GM19468 (cell line): ENCODE measurements at regions not wholly inside any gene's neighbourhood (a gene's known extent, or its start where the extent isn't known, plus 50 kb on each side); places are given as distances from the start of the nearest gene placed in this dataset.
"Not testable (repeated sequence)": the region's sequence is repeated elsewhere in the genome, so short reads cannot be mapped to it uniquely, and the experiment has no call there.

ENCODE experiments used
- ATAC-seq: cut with Tn5 transposase; IDR thresholded peaks from one replicate; pipeline ENCODE4 v1.9.1; 2021; ENCODE audit warnings: mild to moderate bottlenecking, moderate library complexity, moderate number of reproducible peaks; ENCODE audit not compliant: unreplicated experiment; ENCODE audit errors: extremely low read depth

- not testable (repeated sequence) for ATAC-seq
These were observed 65.5 kb upstream of the VLDLR start for GRCh38 chr9:2555899-2556600.

DNA sequence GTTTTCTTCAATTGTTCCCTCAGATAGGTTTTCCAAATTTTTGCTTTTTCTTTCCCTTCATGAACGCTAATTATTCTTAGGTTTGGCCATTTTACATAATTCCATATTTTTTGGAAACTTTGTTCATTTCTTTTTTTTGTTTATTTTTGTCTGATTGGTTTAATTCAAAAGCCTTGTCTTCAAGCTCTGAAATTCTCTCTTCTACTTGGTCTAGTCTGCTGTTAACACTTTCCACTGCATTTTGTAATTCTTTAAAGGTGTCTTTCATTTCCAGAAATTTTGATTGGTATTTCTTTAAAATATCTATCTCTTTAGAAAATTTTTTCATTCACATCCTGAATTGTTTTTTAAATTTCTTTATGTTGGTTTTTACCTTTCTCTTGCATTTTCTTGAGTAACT is 63.9 kb upstream of the VLDLR start:
- ATAC-seq, result no peak

DNA sequence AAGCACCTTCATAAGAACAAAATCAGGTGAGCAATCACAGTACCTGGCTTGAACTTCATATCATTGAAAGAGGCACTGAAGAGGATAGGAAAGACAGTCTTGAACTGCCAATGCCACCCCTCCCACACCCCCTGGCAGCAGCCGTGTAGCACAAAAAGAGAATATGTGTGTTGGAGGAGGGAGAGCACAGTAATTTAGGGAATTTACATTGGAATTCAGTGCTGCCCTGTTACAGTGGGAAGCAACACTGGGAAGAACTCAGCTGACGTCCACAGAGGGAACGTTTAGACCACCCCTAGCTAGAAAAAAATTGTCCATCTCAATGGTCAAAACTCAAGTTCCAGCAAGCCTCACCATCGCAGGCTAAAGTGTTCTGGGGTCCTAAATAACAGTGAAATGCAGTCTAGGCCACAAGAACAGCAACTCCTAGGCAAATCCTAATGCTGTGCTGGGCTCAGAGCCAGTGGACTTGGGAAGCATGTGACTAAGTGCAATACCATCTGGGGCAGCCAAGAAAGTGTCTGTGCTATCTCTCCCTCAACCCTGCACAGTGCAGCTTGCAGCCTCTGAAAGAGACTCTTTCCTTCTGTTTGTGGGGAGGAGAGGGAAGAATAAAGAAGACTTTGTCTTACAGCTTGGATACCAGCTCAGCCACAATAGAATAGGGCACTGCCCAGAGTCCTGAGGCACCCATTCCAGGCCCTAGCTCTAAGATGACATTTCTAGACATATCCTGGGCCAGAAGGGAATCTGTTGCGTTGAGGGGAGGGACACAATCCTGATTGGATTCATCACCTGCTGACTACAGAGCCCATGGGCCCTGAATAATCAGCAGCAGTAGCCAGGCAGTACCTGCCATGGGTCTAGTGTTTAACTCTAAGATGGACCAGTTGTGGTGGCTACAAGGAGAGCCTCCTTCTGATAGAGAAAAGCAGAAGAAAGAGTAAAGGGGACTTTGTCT is 62.1 kb upstream of the VLDLR start:
- ATAC-seq, result no peak

DNA sequence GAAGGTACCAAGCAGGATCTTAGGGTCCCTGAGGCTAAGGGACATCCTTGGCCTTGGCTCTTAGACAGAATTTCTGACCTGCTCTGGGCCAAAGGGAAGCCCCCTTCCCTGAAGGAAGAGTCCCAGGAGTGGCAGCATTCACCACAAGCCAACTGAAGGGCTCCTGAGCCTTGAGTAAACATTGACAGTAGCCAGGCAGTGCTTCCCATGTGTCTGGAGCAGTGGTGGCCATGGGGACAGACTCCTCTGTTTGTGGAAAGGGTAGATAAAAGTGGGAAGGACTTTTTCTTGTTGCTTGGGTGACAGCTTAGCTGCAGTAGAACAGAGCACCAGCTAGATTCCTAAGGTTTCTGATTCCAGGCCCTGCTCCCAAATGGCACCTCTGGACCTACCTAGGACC is 61.4 kb upstream of the VLDLR start:
- ATAC-seq, result no peak

GRCh38 chr9:2565676-2566340 is 55.8 kb upstream of the VLDLR start:
- ATAC-seq, result no peak

DNA sequence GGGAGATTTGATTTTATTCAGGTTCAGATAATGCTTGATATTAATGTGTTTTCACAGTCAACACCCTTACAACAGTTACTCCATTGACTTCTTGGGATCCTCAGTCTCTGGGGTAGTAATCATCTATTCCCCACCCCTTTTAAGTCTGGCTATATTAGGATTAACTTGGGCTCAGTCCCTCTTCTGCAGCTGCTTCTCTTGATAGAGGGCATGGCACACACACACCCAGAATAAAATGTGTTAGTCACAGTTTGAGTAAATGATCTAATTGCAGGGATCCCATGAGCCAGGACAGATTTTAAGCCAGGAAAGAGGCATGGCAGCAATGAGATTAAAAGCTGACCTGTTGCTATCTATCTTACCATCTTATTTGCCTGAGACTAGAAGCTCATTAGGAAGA is 53.7 kb upstream of the VLDLR start:
- no peak for ATAC-seq

- ATAC-seq, result no peak
These were observed 52.9 kb upstream of the VLDLR start for GRCh38 chr9:2568689-2569088.

DNA sequence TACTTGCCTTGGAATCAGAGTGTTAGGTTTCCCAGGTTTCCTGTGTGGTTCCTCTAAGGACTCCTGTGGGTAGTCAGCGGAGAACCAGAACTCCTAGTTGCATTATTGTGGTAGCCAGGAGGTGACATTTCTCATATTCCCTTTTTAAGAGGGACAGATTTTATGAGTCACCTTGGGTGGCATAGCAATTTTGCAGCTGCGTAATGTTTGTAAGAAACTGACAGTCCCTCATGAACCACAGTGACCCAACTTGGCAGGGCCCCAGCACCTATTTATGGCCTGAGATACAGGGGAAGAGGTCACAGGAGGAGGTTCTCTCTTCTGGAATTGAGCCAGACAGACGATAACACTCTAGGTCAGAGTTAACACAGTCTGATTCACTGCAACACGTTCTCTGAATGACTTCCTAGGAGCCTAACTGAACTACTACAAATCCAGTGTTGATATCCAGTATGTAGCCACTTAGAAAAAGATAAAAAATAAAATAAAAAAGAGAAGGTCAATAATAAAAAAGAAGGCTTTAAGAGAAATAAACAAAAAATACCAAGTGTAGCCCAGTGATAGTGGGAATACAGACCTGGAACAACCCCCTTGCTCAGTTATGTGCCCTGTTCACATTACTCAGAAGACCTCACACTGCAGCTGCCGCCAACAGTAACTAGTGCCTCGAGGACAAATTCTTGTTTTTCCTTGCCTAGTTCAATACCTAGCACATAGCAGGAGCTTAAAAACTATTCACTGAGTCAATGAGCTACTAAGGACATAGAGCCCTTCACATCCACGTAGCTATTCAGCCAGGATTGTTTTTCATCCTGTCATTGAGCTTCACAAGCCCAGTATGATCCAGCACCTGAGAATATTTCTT is 50.7 kb upstream of the VLDLR start:
- peak; percentile 42 for ATAC-seq
